MM.1S (cell line): ENCODE measurements at regions not wholly inside any gene's neighbourhood (a gene's known extent, or its start where the extent isn't known, plus 50 kb on each side); places are given as distances from the start of the nearest gene placed in this dataset.

Source experiments
- EZH2 ChIP-seq: fragments of 300-600 bp; sonication (generic); optimal IDR thresholded peaks from 2 replicates; pipeline ENCODE3; 2017; ENCODE audit warnings: low read depth, mild to moderate bottlenecking, antibody characterized with exemption, low read length, mixed read lengths
- TF ChIP-seq, protein P1 (sequence below): fragments of 300-600 bp; sonication (generic); IDR thresholded peaks from 2 replicates; pipeline ENCODE4 v1.5.1; 2016; ENCODE audit warnings: antibody characterized with exemption, low read length, mixed read lengths

- TF ChIP-seq, protein P1, sequence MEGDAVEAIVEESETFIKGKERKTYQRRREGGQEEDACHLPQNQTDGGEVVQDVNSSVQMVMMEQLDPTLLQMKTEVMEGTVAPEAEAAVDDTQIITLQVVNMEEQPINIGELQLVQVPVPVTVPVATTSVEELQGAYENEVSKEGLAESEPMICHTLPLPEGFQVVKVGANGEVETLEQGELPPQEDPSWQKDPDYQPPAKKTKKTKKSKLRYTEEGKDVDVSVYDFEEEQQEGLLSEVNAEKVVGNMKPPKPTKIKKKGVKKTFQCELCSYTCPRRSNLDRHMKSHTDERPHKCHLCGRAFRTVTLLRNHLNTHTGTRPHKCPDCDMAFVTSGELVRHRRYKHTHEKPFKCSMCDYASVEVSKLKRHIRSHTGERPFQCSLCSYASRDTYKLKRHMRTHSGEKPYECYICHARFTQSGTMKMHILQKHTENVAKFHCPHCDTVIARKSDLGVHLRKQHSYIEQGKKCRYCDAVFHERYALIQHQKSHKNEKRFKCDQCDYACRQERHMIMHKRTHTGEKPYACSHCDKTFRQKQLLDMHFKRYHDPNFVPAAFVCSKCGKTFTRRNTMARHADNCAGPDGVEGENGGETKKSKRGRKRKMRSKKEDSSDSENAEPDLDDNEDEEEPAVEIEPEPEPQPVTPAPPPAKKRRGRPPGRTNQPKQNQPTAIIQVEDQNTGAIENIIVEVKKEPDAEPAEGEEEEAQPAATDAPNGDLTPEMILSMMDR, result no peak
- no peak for TF ChIP-seq EZH2
These were observed 913.3 kb downstream of the PDHA2 start for GRCh38 chr4:96753216-96753615.
